ENCODE measurements at regions not wholly inside any gene's neighbourhood (a gene's known extent, or its start where the extent isn't known, plus 50 kb on each side); places are given as distances from the start of the nearest gene placed in this dataset.
"Not testable (repeated sequence)": the region's sequence is repeated elsewhere in the genome, so short reads cannot be mapped to it uniquely, and the experiment has no call there.

DNA sequence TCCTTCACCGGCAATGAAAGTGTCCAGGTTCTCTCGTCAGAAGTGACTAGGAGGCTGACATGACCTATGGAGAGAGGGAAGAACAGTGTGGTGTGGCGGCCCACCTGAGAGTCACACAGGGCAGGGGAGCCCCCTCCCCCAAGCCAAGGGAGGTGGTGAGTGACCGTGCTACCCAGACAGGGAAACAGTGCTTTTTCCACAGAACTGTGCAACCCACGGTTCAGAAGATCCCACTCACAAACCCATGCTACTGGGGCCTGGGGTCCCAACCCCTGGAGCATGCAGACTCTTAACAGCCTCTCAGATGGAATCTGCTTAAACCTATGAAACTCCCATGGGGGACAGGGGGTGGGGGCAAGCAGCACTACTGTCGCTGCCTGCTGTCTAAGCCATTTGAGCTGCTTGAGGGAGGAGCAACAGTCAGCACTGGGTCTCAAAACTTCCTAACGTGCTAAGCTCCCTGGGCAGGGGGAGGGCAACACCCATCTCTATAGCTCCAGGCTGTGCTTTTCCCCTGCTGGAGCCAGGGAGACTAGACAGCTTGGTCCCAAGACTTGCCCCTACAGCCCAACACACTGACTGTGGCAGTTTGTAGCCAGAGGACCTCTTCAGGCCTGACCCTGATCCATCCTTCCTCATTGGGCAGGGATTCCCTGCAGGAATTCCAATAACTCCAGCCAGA is 850.4 kb upstream of the AADAT start:
- DNase-seq = no peak

DNA sequence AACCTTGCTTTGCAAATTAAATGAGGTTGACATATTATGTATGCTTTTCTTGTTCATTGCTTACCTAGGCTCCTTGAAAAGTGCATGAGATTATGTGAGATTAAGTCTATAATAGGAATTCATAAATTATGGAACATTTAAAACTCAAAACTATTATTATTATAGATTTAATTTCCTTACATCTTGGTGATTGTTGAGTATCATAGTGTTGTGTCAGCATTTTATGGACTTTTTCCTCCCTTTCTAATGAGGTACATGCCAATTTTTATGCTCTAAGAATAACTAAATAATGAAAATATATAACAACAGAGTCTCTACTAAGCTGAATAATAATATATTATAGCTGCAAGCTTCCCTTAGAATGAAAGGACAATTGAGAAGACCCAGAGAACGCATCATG is 848.8 kb upstream of the AADAT start:
- no peak for DNase-seq

DNA sequence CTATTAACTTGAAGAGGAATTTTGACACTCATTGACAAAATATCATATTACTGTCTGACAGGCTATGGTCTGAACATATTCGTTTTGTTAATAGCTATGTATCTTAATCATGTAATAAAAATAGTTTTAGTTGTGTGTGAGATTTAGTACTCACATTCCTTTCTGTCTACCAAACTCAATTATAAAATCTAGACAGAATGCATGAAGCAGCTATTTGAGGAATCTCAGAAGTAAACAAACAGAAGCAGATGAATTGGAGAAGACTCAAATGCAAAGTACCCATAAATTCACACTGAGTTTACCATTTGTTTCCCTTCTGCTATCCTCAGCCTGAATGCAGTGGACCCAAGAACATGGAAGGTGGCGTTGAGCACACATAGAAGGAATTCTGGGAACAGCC is 841.6 kb upstream of the AADAT start:
- no peak for DNase-seq

DNA sequence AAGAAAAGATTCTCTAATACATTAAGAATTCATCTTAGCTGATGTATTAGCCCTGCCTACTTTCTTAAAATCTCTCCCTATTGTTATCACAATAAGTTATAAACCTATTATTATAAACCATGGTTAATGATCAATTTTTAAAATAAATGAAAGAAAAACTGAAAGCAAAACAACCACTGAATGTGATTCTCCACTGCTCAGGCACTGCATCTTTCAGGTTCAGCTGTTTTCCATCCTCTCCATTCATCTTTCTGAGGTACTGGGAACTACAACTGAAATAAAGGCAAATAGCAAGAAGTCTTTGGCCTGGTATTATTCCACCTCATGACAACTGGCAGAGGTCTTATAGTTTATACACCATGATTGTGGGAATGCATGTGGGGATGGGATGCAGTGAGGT is 798.9 kb upstream of the AADAT start:
- DNase-seq = no peak

DNA sequence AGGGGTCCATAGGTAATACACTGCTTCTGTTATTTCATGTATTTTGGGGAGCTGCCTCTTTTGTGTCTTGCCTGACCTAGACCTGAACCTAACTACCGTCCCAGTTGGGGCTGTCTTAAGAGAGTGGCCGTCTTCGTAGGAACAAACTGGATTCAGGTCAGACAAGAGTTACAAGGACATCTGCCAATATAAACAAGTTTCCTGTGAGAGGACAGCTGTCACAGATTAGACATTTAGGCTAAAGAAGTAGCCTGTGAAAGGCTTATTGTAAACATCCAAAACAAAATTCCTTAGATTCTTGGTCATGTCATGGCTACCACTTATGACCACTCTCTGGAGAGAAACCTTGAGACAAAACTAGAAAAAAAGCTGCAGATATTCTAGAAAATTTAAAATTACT is 797.6 kb upstream of the AADAT start:
- DNase-seq = no peak

DNA sequence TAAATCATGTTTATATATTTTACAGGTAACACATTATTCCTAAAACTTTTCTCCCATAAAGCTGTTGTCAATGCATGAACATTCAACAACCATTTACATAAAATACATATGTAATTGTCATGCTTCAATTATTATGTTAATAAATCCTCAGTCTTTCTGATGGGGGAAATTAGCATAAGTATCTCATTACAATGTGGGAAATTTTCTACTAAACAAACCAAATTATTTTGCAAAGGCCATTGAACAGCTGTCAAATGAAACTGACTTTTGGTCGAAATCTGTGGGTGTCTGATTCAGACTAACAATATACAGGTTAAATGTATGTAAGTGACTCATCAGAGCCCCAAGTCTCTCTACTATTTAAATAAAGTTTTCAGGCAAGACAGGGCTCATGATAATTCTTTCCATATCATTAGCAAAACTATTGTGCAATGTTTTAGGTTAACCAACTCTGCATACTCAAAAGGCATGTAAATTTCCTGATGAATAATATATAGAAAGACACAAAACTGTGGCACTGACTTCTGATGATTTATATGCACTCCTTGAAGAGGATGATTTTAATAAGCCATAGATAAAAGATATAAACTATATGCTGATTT is 795.3 kb upstream of the AADAT start:
- DNase-seq = no peak

DNA sequence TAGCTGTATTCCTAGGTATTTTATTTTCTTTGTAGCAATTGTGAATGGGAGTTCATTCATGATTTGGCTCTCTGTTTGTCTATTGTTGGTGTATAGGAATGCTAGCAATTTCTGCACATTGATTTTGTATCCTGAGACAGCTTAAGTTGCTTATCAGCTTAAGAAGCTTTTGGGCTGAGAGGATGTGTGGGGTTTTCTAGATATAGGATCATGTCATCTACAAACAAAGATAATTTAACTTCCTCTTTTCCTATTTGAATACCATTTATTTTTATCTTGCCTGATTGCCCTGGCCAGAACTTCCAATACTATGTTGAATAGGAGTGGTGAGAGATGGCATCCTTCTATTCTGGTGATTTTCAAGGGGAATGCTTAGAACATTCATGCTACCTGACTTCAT is 791.9 kb upstream of the AADAT start:
- DNase-seq = not testable (repeated sequence)

DNA sequence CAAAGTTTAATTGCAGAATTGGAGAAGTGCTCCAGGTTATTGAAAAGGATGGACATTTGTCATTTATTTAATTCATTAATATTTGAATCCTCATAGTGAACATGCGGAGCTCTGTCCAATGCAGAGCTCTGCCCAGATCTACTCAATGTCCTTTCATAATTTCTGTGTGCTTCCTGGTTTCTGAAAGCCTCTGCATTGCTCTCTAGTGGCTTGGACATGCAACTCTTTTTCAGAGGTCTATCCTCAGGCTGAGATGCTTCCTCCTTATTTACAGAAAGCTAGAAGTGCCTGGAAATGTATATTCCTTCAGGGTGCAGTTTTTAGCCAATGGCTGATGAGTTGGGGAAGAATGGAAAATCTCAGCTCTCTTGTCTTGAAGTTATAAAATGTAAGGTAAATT is 786.1 kb upstream of the AADAT start:
- DNase-seq = no peak

DNA sequence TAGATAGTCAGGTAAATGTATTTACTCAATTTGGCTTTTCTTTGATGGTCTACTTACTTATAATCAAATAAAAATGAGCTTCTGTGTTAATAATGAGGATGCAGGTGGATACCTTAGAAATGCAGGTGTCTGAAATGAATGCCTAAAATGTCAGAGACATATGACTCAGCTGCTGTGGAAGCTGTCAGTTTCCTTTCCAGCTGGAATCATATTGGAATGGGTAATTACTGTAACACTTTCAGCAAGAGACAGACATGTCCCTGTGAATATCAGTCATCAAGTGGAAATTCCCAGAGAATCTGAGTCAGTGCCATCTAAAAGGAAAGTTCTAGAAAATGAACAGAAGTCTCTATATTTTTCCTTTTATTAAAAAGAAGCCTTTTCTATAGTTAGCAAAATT is 783.0 kb upstream of the AADAT start:
- no peak for DNase-seq

DNA sequence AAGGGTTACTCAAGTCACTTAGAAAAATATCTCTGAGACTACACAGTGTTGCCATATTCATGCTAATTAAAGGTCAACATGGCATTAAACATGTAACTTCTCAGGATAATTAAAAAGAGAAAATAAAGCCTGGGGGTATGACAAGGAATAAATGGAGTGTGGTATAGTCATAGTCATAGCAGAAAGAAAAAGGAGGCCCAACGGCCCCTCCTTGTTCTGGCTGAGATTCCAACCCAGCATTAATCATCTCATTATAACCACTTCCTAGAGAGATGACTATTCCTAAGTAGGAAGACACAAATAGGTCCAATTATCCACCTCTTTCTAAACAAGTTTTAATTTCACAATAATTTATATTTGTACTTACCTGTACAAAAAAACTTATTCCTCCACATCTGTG is 778.4 kb upstream of the AADAT start:
- no peak for DNase-seq

DNA sequence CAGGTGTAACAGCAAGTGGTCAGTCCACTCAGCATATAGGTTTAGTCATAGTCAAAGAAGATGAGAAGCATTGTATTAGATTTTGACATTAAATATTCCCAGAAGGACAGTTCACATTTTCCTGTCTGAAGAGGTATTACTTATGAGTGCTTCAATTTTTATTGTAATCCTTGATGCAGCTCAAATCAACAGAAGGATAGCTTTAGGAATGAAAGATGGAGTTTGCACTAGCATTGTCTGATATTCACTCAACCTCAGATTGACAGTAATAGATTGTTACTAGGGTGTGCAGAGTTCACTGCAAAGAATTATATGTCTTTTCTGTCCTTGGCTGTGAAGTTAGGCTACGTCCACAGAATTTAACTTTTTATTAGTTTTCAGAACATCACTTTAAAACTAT is 764.3 kb upstream of the AADAT start:
- DNase-seq = no peak

DNA sequence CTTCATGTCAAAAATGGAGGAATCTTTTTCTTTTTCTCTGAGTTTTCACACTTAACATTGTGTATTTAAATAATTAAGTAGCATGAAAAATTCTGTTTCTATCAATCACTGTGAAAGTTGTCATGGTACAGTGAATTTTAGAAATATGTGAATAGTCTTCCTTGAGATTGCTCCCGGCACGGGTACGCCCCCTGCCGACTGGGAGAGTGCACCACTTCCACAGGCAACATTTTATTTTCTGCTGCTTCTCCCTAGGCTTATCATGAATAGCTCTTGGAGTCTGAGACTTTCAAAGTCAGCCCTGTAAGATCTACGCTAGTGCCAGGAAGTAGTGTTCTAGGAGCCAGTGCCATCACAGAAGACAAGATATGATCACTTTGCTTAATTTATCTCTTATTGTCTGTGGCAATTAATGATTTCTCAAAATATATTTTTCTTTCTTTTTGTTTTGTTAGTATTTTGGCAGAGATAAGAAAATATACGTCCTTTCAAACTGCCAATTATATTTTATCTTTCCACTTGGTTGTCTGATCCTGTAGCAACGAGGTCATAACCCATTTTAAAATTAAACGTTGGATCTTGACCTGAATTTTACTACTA is 763.8 kb upstream of the AADAT start:
- DNase-seq = no peak

DNA sequence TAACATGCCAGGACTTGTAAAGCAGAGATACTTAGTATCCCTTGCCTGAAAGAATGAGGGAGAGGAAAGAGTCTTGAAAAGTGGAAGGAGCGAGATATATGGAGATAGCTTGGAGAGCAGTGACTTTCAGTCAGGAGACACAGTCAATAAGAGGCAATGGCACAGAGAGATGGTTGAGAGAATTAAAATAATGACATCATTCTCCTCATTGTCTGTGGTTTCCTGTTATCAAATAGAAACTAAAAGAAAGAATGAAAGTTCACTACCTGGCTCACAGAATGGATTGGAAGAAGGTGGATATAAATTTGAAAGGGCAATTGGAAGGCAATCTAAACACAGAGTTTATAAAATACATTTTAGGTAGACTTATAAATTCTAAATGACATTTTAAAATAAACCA is 760.2 kb upstream of the AADAT start:
- no peak for DNase-seq

DNA sequence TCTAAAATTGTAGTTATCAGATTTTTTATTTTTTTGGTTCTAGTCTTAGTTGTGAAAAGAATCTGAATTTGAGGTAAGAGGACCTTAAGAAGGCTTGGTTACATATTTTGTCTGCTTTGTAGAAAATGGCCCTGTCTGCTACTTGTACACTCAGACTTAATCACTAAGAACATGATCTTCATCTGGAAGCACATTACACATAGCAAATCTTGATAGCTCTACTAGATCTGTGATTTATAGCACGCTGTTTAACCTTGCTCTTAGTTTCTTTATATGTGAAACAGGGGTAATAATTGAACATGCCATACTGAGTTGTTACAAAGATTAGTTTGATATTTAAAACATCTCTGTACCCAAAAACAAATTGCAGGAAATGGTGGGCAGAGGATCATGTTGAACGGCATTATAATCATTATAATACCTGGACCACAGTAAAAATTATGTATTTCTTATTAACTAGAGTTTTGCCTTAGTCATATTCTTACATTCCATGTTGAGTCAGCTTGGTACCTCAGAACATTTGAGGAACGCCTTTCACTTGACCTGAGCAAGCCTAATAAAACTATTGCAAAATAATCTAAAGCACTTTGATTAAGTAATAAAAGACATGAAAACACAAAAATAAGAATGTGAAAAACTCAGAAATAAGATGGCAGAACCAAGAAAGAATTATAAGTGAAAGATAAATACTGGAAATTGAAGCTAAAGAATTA is 738.0 kb upstream of the AADAT start:
- no peak for DNase-seq

DNA sequence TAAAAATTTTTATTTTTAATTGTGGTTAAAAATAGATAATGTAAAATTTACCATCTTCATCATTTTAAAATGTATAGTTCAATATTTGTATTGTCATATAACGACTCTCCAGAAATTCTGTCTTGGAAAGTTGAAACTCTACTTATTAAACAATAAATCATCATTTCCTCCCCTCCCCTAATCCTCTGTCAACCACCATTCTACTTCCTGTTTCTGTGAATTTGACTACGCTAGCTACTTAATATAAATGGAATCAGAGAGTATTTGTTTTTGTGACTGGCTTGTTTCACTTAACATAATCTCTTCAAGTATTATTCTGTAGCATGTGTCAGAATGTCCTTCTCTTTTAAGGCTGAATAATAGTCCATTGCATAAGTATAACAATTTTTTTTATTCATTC is 729.0 kb upstream of the AADAT start:
- no peak for DNase-seq

DNA sequence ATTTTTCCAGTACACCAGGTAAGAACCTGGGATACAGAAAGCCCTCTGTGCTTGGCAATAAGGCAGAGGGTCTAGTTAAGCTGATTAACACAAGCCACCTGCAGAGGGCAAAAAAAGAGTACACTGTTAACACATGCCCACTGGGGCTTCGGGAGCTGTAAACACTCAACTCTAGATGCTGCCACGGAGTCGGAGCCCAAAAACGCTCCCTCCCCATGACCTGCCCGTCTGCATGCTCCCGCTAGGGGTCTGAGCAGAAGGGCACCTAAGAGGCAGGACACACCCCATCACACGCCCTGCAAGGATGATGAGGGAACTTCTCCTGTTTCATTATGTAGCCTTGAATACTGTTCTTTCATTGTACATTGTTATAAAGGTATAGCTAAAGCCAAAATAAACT is 715.6 kb upstream of the AADAT start:
- no peak for DNase-seq

DNA sequence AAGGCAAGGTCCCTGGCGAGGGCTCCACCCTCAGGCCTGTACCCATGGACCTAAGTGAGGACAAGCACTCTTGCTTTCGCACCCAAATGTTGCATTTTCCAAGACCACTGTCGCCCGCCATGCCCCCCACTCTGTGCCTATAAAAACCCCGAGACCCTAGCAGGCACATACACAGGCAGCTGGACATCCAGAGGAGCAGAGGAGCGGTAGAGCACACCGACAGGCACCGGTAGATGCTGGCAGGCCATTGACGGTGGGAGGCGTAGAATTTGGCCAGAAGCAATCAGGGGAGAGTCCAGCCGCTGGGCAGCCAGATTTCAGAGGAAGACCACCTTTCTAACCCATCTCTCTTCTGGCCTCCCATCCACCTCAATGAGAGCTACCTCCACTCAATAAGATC is 715.2 kb upstream of the AADAT start:
- DNase-seq = no peak

DNA sequence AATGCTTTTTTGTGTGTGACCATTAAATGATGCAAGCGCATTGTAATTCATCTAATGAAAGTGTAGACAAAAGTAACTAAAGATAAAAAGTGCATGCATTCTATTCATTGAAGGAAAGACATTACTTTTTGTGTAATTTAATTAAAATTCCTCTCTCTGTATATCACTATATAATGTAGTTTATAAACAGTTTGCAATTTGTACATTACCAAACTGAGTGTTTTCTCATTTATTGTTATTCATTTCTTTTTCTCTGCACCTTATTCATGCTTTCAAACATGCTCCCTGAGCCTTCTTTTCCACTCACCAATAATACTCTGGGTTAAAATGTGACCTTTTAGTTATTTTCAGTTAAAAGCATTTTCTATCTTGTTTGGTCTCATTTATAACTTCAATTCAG is 713.7 kb upstream of the AADAT start:
- DNase-seq = no peak

DNA sequence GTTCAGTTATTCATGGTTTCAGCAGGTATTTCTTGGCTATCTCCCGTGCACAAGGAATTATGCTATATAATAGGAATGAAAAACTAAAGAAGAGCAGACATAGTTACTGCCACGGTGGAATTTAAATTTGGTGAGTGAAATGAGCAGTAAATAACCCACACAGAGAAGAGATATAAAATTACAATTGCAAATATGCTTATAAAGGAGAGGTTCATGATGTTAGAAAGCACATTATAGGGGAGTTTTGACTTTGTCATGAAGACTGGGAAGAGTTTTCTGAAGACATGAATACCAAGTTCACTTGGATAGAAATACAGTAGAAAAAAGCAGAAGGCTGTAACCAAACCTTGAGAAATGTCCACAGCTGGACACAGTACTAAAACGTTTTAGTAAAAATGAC is 712.0 kb upstream of the AADAT start:
- no peak for DNase-seq

DNA sequence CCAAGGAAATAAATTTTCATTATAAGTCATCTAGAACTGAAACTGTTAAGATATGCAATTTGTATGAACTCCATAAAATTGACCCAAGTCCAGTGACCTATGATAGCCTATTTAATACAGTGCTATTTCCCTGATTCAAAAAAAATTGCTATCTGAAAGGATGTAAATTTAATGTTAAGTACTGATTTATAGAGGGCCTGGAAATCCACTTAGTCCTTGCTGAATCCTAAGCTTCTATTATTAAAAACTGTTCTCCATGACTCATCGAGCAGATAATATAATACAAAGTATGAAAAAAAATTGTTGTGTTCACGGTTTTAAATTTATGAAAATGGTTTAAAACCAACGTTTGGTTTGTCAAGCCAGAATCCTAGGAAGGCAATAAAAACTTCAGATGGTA is 704.8 kb upstream of the AADAT start:
- no peak for DNase-seq

DNA sequence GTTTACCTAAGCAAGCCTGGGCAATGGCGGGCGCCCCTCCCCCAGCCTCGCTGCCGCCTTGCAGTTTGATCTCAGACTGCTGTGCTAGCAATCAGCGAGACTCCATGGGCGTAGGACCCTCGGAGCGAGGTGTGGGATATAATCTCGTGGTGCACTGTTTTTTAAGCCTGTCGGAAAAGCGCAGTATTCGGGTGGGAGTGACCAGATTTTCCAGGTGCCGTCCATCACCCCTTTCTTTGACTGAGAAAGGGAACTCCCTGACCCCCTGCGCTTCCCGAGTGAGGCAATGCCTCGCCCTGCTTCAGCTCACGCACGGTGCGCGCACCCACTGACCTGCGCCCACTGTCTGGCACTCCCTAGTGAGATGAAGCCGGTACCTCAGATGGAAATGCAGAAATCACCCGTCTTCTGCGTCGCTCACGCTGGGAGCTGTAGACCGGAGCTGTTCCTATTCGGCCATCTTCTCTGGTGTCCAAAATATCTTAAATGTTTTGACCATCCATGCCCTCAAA is 698.8 kb upstream of the AADAT start:
- not testable (repeated sequence) for DNase-seq

DNA sequence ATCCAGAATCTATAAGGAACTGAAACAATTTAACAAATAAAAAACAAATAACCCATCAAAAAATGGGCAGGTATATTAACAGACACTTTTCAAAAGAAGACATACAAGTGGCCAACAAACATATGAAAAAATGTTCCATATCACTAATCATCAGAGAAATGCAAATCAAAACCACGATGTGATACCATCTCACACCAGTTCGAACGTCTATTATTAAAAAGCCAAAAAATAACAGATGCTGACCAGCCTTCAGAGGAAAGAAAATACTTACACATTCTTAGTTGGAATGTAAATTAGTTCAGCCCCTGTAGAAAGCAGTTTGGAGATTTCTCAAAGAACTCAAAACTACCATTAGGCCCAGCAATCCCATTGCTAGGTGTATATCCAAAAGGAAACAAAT is 687.9 kb upstream of the AADAT start:
- no peak for DNase-seq

DNA sequence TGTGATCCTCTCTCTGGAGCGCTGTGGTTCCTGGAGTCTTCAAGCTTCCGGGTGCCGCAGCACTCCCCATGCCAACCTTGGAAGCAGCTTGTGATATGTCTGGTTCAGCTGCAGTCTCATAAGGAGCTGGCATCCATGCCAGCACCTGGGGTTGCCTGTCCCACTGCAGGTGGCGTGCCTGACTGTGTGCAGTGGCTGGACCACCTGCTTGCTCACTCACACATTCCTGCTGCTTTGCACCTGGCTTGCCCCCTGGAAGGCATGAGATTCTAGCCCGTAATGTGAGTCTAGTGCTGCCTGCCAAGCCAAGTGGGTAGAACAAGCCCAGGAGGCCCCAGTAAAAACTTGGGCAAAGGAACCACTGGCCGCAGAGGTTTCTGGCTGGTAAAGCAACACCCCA is 687.2 kb upstream of the AADAT start:
- DNase-seq = no peak

DNA sequence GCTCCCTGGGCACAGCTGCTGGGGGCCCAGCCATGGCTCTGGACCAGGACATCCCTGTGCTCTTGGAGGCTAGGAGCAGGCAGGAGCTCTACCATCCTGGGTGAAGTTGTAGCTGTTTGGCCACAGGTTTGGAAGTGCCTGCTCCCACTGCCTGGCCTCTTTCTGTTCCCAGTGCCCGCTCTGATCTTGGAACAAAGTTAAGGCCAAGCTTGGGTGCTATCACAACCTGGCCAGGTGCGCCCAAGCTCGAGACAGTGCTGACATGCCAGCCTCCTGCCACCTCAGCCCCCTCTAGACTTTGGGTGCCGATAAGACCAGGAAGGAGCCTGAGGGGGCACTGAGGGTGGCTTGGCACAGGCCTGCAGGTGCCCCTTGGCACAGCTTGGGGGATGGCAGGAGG is 686.1 kb upstream of the AADAT start:
- DNase-seq = no peak
